CD4-positive, alpha-beta T cell treated with Interleukin-1 beta for 1 hour (primary cell): ENCODE measurements at regions not wholly inside any gene's neighbourhood (a gene's known extent, or its start where the extent isn't known, plus 50 kb on each side); places are given as distances from the start of the nearest gene placed in this dataset.
"Not testable (repeated sequence)": the region's sequence is repeated elsewhere in the genome, so short reads cannot be mapped to it uniquely, and the experiment has no call there.

Experiments
- DNase-seq, 2 donors: peaks; one replicate each; pipeline ENCODE4 v3.0.0-alpha.2; 2020 to 2022

- not testable (repeated sequence) for DNase-seq
Observed at GRCh38 chr4:49578371-49578770, 592.3 kb downstream of the CWH43 start.

GRCh38 chr4:49578899-49579298 lies 592.8 kb downstream of the CWH43 start:
- not testable (repeated sequence) for DNase-seq

- not testable (repeated sequence) for DNase-seq
Observed at GRCh38 chr4:49580166-49580565, 594.1 kb downstream of the CWH43 start.

- DNase-seq = not testable (repeated sequence)
Observed at GRCh38 chr4:49588401-49588800, 602.3 kb downstream of the CWH43 start.

GRCh38 chr4:49618436-49618835 lies 632.4 kb downstream of the CWH43 start:
- DNase-seq = not testable (repeated sequence)

GRCh38 chr4:49626478-49626877 lies 640.4 kb downstream of the CWH43 start:
- DNase-seq = not testable (repeated sequence)
